Endothelial cell of umbilical vein (primary cell): ENCODE measurements at regions not wholly inside any gene's neighbourhood (a gene's known extent, or its start where the extent isn't known, plus 50 kb on each side); places are given as distances from the start of the nearest gene placed in this dataset.

Source experiments
- EZH2 ChIP-seq: IDR thresholded peaks from 2 replicates; pipeline ENCODE4 v1.6.1; 2012; ENCODE audit warnings: borderline replicate concordance, low read depth, mild to moderate bottlenecking, moderate library complexity, low read length, inconsistent platforms; ENCODE audit not compliant: severe bottlenecking
- MYC ChIP-seq: IDR thresholded peaks from one replicate; pipeline ENCODE4 v1.6.1; 2011; ENCODE audit warnings: mild to moderate bottlenecking, low read depth, low read length
- POLR2A ChIP-seq: IDR thresholded peaks from 2 replicates; pipeline ENCODE4 v1.6.1; 2012; ENCODE audit warnings: low read depth, mild to moderate bottlenecking, control low read depth, low read length
- POLR2AphosphoS5 ChIP-seq: IDR thresholded peaks from 2 replicates; pipeline ENCODE4 v1.6.1; 2012; ENCODE audit warnings: low read depth, mild to moderate bottlenecking, control low read depth, low read length, moderate library complexity; ENCODE audit not compliant: insufficient read depth
- TF ChIP-seq, protein P1 (sequence below), 2 donors: IDR thresholded peaks; 1 replicate in 1 of 2; 2 replicates in 1 of 2; pipeline ENCODE4 v1.5.1; 2011; ENCODE audit warnings: low read length in 2 of 2, mild to moderate bottlenecking in 2 of 2, moderate library complexity in 2 of 2, control low read depth in 1 of 2, inconsistent platforms in 1 of 2, low read depth in 1 of 2; ENCODE audit not compliant: insufficient read depth in 1 of 2; ENCODE audit errors: extremely low read depth in 1 of 2
- TF ChIP-seq, protein P2 (sequence below): IDR thresholded peaks from 2 replicates; pipeline ENCODE4 v1.6.1; 2011; ENCODE audit not compliant: insufficient read depth, insufficient read length

DNA sequence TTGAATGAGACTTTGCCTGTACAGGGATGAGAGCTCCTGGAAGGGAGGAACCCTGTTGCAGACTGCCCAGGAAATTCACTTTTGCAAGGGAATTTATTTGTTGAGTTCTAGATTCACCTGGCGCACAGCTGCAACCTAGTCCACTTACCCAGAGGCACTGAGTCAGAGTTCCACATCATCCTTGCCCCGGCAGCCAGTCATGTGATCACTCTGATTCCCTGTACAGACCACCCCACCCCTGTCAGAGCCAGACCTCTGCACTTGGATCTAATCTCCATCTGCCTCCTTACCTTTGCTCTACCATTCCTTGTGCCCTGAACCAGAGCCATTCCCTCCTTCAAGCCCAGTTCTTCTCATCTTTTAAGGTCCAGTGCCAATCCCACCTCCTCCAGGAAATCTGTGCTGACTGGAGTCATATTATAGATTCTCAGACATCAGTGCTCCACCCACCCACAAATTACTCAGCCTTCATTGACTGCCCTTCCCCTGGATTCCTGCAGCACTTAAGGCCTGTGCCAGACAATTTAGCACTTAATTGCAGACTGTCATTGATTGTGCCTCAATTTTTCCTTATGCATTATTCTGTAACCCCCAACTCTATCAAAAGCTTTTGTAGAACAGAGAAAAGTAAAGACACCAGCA lies 84.1 kb upstream of the MAGEA4 start:
- TF ChIP-seq MYC (no peak), POLR2AphosphoS5 (no peak), EZH2 (no peak), POLR2A (no peak)
- TF ChIP-seq, protein P1, sequence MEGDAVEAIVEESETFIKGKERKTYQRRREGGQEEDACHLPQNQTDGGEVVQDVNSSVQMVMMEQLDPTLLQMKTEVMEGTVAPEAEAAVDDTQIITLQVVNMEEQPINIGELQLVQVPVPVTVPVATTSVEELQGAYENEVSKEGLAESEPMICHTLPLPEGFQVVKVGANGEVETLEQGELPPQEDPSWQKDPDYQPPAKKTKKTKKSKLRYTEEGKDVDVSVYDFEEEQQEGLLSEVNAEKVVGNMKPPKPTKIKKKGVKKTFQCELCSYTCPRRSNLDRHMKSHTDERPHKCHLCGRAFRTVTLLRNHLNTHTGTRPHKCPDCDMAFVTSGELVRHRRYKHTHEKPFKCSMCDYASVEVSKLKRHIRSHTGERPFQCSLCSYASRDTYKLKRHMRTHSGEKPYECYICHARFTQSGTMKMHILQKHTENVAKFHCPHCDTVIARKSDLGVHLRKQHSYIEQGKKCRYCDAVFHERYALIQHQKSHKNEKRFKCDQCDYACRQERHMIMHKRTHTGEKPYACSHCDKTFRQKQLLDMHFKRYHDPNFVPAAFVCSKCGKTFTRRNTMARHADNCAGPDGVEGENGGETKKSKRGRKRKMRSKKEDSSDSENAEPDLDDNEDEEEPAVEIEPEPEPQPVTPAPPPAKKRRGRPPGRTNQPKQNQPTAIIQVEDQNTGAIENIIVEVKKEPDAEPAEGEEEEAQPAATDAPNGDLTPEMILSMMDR (IDR thresholded peaks at IDR 0.05; ENCODE audit: extremely low read depth in 1 of 2, insufficient read depth in 1 of 2, low read depth in 1 of 2, low read length in 2 of 2), result no peak
- TF ChIP-seq, protein P2, sequence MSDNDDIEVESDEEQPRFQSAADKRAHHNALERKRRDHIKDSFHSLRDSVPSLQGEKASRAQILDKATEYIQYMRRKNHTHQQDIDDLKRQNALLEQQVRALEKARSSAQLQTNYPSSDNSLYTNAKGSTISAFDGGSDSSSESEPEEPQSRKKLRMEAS, result no peak
